ENCODE measurements at regions not wholly inside any gene's neighbourhood (a gene's known extent, or its start where the extent isn't known, plus 50 kb on each side); places are given as distances from the start of the nearest gene placed in this dataset.

DNA sequence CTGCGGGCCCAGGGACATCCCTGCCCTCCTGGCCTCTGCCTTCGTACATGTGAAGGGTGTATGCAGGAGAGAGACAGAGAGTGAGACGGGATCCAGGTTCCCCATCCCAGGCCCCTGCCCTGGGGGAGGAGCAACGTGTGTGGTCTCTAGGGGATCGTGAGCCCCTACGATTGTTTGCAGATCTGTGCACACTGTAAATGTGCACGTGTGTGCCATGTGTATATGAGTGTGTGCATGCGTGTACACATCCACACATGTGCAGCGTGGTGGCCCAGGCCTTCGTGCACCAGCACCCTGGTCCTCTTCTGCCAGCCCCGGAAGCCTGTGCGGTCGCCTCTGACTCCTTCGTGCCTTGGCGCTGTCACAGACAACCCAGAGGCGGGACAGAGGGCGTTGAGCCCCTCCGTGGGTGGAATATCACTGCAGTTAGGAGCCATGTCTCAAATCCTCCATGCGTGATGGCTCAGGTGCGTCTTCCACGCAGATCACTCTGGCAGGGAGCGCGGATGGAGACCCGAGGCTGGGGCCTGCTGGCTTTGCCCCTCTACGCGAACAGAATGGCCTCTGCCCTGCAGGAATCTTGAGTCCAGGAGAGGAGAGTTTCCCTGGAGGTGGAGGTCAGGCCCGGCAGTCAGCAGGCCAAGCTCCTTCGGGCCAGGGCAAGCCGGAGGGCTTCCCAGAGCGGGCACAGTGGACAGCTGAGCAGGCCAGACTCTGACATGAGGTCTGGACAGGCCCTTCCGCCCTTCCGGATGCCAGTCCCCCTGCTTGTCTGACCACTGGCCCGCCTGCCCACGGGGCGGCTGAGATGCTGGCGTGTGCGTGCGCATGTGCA is 97.5 kb downstream of the UNCX start:
- TF ChIP-seq, protein P1, sequence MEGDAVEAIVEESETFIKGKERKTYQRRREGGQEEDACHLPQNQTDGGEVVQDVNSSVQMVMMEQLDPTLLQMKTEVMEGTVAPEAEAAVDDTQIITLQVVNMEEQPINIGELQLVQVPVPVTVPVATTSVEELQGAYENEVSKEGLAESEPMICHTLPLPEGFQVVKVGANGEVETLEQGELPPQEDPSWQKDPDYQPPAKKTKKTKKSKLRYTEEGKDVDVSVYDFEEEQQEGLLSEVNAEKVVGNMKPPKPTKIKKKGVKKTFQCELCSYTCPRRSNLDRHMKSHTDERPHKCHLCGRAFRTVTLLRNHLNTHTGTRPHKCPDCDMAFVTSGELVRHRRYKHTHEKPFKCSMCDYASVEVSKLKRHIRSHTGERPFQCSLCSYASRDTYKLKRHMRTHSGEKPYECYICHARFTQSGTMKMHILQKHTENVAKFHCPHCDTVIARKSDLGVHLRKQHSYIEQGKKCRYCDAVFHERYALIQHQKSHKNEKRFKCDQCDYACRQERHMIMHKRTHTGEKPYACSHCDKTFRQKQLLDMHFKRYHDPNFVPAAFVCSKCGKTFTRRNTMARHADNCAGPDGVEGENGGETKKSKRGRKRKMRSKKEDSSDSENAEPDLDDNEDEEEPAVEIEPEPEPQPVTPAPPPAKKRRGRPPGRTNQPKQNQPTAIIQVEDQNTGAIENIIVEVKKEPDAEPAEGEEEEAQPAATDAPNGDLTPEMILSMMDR (conservative IDR thresholded peaks at IDR 0.05): no peak
- no peak overlapping the region for H3K27ac ChIP-seq

DNA sequence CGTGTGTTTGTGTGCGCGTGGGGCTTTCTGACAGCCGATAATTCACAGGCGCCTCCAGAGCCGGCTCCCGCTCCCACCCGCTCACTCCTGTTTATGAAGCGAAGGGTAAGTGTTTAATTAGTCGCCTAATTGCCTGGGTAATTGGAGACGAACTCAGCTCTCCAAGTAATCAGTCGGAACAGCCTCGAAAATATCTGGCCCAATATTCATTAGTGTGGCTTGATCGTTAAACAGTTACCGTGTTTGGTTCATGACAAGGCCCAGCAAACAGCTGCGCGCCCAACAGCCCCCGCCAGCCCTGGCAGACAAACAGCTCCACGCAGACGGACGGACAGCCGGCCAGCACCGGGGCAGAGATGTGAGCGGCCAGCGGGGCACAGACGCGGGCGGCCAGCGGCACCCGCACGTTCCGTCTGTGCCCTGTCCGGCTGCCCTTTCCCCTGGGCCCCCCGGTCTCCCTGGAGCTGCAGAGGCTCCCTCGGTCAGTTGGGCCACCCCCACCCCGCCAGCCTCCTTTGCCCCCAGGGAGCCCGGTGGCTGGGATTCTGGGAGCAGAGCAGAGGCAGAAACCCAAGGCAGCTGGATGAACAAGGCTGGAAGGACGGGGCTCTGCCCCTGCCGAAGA is 98.2 kb downstream of the UNCX start:
- TF ChIP-seq, protein P1 (conservative IDR thresholded peaks at IDR 0.05): no peak

DNA sequence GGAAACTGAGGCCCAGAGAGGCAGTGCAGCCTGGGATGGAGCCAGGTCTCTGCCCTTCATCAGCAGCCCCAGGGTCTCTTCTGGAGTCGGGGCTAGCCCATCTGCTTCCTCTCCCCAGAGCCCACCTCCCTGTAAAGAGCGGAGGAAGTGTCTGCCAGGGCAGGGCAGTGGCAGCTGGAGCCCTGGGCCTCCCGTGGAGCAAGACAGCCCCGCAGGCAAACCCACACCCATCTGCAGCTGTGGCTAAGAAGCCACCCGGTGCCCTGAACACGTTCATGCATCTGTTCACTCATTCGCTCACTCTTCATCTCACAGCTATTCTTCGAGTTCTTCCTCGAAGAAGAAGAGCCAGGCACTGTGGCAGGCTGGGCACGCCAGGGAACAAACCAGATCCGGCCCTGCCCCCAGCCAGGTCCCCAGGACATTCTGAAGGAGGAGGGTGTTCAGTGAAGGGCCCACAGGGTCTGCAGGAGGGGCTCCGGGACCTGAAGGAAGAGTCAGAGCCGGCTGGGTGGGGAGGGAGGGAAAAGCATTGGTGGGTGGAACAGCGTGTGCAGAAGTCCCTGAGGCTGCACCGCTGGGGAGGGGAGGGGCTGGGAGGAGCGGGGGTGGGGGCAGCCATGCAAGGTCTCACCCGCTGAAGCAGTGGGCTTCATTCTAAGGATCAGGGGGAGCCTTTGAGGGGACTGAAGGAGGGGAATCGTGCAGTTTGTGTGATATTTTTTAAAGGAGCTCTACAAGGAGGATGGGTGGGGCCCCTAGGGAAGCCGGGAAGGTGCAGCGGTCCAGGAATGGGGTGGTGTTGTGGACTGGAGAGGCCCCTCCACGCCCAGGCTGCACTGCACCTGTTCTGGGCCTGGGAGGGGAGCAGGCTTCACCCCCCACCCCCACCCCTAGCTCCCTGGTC is 99.1 kb downstream of the UNCX start:
- H3K27ac ChIP-seq: no peak overlapping the region
- TF ChIP-seq, protein P1 (conservative IDR thresholded peaks at IDR 0.05): no peak

More for the DNA sequence above, 98.2 kb downstream of the UNCX start:
- H3K27ac ChIP-seq: no peak overlapping the region

DNA sequence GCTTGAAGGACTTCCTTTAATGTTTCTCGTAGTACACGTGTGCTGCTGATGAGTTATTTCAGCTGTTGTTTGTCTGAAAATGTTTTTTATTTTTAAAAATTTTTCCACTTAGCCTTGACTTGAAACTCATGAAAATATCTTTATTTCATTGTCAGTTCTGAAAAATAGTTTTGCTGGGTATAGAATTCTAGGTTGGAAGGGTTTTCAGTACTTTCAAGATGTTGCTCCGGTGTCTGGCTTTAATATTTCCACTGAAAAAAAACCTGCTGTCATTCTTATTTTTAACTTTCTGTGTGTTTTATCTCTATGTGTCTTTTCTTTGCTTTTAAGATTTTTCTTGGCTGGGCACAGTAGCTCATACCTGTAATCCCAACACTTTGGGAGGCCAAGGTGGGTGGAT is 103.8 kb downstream of the UNCX start:
- TF ChIP-seq, protein P1 (conservative IDR thresholded peaks at IDR 0.05): no peak

DNA sequence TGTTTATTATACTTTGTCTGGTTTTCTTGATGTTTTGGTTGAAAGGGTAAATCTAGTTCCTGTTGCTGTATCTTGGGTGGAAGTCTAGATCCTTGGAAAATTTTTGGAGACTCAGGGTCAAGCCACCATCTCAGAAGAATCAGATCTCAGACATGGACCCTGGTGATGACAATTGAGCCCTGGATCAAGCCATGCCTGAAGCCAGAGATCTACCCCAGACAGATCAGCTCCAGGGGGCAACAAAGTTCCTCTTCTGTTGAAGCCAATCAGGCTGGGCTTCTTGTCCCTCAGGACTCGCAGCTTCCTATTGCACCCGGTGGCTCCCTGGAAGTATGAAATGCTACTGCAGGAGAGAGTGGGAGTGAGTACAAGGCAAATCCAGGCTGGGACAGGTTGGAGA is 106.9 kb downstream of the UNCX start:
- TF ChIP-seq, protein P1 (conservative IDR thresholded peaks at IDR 0.05): no peak
- H3K27ac ChIP-seq: no peak overlapping the region

More for the DNA sequence above, 103.8 kb downstream of the UNCX start:
- H3K27ac ChIP-seq: no peak overlapping the region

DNA sequence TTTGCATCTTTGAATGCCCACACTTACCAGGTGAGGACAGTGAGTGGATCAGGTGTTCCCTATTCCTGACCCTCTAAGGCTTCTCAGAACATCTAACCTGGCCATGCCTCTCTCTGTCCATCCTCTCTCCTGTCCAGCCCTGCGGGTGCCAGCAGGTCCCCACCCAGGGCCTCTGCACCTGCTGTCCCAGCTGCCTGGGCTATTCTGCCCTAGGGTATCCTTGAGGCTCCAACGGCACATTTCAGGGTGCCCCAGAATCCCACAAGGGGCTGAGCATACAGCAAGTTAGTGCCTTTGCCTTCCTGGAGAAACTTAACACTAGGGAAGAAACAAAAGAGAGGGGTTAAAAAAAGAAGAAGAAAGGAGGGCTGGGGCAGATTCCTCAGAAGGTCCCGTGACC is 107.4 kb downstream of the UNCX start:
- TF ChIP-seq, protein P1 (conservative IDR thresholded peaks at IDR 0.05): no peak
- H3K27ac ChIP-seq: no peak overlapping the region
